GM12873 (cell line): ENCODE measurements at regions not wholly inside any gene's neighbourhood (a gene's known extent, or its start where the extent isn't known, plus 50 kb on each side); places are given as distances from the start of the nearest gene placed in this dataset.

Experiments
- TF ChIP-seq, protein P1 (sequence below): IDR thresholded peaks from 2 replicates; pipeline ENCODE4 v1.5.1; 2012; ENCODE audit warnings: low read depth, mild to moderate bottlenecking, moderate library complexity, low read length, control low read depth; ENCODE audit not compliant: insufficient read depth; ENCODE audit errors: missing control alignments

GRCh38 chr15:87133704-87134103, 1054.0 kb downstream of the AGBL1 start:
- TF ChIP-seq, protein P1, sequence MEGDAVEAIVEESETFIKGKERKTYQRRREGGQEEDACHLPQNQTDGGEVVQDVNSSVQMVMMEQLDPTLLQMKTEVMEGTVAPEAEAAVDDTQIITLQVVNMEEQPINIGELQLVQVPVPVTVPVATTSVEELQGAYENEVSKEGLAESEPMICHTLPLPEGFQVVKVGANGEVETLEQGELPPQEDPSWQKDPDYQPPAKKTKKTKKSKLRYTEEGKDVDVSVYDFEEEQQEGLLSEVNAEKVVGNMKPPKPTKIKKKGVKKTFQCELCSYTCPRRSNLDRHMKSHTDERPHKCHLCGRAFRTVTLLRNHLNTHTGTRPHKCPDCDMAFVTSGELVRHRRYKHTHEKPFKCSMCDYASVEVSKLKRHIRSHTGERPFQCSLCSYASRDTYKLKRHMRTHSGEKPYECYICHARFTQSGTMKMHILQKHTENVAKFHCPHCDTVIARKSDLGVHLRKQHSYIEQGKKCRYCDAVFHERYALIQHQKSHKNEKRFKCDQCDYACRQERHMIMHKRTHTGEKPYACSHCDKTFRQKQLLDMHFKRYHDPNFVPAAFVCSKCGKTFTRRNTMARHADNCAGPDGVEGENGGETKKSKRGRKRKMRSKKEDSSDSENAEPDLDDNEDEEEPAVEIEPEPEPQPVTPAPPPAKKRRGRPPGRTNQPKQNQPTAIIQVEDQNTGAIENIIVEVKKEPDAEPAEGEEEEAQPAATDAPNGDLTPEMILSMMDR = no peak

DNA sequence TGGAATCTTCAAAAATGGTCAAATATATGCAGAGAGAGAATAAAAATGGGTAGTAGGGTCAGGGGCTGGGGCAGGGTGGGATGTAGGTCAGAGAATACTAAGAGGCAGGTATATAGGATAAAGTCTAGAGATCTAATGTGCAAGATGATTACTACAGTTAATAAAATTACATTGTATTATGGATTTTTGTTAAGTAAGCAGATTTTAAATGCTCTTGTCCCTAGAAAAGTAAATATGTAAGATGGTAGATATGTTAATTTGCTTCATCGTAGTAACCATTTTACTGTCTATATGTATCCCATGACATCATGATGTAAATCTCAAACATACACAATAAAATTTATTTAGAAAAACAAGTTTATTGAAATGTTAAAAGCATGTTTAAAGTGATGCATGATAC, 1051.4 kb downstream of the AGBL1 start:
- TF ChIP-seq, protein P1 = no peak

- TF ChIP-seq, protein P1 = no peak
These were observed 1050.2 kb downstream of the AGBL1 start for GRCh38 chr15:87129916-87130315.

DNA sequence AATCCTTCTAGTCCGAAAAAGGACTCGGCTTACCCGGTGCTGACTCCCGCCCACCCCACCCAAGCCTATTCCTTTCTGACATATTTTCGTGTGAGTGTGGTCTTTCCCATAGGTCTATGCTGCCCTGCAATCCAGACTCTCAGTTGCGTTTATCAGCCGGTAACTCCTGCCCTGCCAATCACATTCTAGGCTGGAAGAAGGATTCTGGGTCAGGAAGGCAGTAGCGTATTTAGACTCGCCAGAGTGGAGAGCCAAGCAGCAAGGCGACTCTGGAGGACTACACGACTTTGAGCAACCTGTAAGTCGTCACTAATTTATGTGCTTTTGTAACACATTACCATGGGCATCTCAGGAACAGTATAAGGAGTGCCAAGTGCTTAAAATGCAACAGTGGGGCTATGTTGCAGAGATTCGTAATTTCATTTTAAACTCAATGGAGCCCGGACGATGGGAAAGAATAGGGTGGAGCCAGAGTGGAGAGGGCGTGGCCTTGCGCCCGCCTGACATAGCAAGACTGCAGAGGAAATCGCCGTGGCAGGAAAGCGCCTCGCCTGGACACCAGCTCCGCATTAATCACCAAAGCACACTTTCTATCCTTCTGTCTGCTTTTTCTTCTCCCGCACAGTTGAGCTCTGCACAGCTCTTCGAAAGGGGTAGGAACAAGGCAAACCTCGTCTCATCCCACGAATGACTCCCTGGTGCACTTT, 1044.2 kb downstream of the AGBL1 start:
- TF ChIP-seq, protein P1 = no peak

DNA sequence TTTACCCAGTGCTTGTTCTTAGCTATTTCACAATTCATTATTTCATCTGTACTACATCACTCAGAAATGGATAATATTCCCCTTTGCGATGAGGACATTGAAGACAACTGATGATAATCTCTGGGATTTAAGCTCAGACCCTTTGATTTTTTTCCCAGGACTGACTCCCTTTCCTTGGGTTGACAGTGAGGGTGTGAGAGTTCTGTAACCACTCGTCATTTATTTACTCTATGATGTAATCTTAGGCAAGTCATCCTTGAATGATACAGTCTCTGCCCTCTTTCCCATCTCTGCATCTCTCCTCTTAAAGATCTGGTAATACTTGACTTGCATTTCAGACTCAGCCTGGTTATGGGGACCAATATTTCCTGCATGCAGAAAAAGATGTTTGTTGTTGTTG, 1041.7 kb downstream of the AGBL1 start:
- TF ChIP-seq, protein P1 = no peak

DNA sequence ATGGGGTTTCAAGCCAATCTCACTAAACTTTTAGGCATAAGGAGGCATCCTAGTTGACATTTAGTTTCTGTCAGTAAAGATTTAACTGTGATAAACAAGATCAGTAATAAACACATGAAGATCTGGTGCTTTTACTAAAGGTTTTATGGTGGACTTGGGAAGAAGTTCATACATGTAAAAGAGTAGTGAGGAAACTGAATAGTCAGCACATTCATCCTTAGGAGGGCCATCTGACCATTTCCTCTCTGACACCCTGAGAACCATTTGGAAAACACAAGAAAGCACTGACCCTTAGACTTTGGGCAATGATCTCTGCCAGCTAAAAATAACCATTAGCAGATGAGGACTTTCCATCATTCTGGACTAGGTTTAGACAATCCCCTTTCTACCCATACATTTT, 1040.9 kb downstream of the AGBL1 start:
- TF ChIP-seq, protein P1 = no peak

DNA sequence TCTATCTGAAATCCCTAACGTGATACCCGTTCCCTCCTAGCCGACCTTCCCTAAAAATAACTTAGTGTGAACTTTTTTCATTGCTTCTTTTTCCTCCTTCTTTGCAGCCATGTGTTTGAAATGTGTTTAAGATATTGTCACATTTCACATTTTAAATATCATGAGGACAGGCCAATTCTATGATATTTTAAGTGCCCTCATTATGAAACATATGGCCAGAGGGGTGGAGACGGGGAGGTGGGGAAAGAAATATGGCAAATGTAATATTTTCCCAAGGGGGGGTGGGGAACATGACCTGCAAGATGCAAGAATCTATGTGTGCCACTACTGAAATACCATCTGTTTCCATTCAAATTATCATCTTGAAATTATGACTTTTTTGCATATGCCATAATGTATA, 1039.2 kb downstream of the AGBL1 start:
- TF ChIP-seq, protein P1 = no peak
